ENCODE measurements at regions not wholly inside any gene's neighbourhood (a gene's known extent, or its start where the extent isn't known, plus 50 kb on each side); places are given as distances from the start of the nearest gene placed in this dataset.

- H3K4me3 Mint-ChIP-seq, result no peak overlapping the region
- H3K9me3 Mint-ChIP-seq, result peaks cover 2 to 3% of the 10 kb centered on the region in 2 donors
- no peaks in the 10 kb centered on the region for H3K4me1 Mint-ChIP-seq
- Histone ChIP-seq H3K4me1 (ENCODE audit: control insufficient read depth, insufficient read depth, low read length) (no peaks in the 10 kb centered on the region), H3K36me3 (ENCODE audit: control insufficient read depth, insufficient read depth, low read length) (no peaks in the 10 kb centered on the region), H3K27ac (ENCODE audit: low read length) (no peak overlapping the region), H3K27me3 (ENCODE audit: control insufficient read depth, insufficient read depth, low read length) (no peaks in the 10 kb centered on the region), H3K4me3 (ENCODE audit: low read length) (no peak overlapping the region), H3K9me3 (ENCODE audit: control insufficient read depth, insufficient read depth, low read length) (no peaks in the 10 kb centered on the region)
- WGBS (ENCODE audit: insufficient coverage), result 79% methylated on average over 1 of the region's 1 CpG
- ATAC-seq, result no peak
- no peaks in the 10 kb centered on the region for H3K27me3 Mint-ChIP-seq (ENCODE audit: low read depth in 2 of 2)
- H3K27ac Mint-ChIP-seq, result no peak overlapping the region
- no peak for TF ChIP-seq CTCF (IDR thresholded peaks at IDR 0.05)
- no peak for DNase-seq
- intact Hi-C loops (cut with micrococcal nuclease), result no loop called here
- no peaks in the 10 kb centered on the region for H3K36me3 Mint-ChIP-seq
Observed at GRCh38 chr7:91549878-91550277, 285.6 kb downstream of the FZD1 start.

GRCh38 chr7:91550931-91551330 lies 286.7 kb downstream of the FZD1 start:
- Histone ChIP-seq H3K4me3 (ENCODE audit: low read length) (no peak overlapping the region), H3K9me3 (ENCODE audit: control insufficient read depth, insufficient read depth, low read length) (no peaks in the 10 kb centered on the region), H3K36me3 (ENCODE audit: control insufficient read depth, insufficient read depth, low read length) (no peaks in the 10 kb centered on the region), H3K27ac (ENCODE audit: low read length) (no peak overlapping the region), H3K4me1 (ENCODE audit: control insufficient read depth, insufficient read depth, low read length) (no peaks in the 10 kb centered on the region), H3K27me3 (ENCODE audit: control insufficient read depth, insufficient read depth, low read length) (no peaks in the 10 kb centered on the region)
- DNase-seq (no peak), ATAC-seq (no peak)
- H3K4me1 Mint-ChIP-seq, result no peaks in the 10 kb centered on the region
- peaks cover 0 to 3% of the 10 kb centered on the region in 2 donors for H3K9me3 Mint-ChIP-seq
- H3K4me3 Mint-ChIP-seq, result no peak overlapping the region
- intact Hi-C loops (cut with micrococcal nuclease), result no loop called here
- H3K36me3 Mint-ChIP-seq, result no peaks in the 10 kb centered on the region
- TF ChIP-seq CTCF (IDR thresholded peaks at IDR 0.05), result no peak
- H3K27me3 Mint-ChIP-seq (ENCODE audit: low read depth in 2 of 2), result no peaks in the 10 kb centered on the region
- no peak overlapping the region for H3K27ac Mint-ChIP-seq
- no CpG with 5 or more reads among the region's 1 CpG for WGBS (ENCODE audit: insufficient coverage)

- ATAC-seq, result no peak
- H3K27ac Mint-ChIP-seq, result no peak overlapping the region
- H3K4me1 ChIP-seq (ENCODE audit: control insufficient read depth, insufficient read depth, low read length), result no peaks in the 10 kb centered on the region
- H3K9me3 ChIP-seq (ENCODE audit: control insufficient read depth, insufficient read depth, low read length), result no peaks in the 10 kb centered on the region
- no peaks in the 10 kb centered on the region for H3K27me3 ChIP-seq (ENCODE audit: control insufficient read depth, insufficient read depth, low read length)
- no peak overlapping the region for H3K27ac ChIP-seq (ENCODE audit: low read length)
- peaks cover 0 to 3% of the 10 kb centered on the region in 2 donors for H3K9me3 Mint-ChIP-seq
- H3K4me1 Mint-ChIP-seq, result no peaks in the 10 kb centered on the region
- no peaks in the 10 kb centered on the region for H3K27me3 Mint-ChIP-seq (ENCODE audit: low read depth in 2 of 2)
- no peak overlapping the region for H3K4me3 ChIP-seq (ENCODE audit: low read length)
- H3K36me3 ChIP-seq (ENCODE audit: control insufficient read depth, insufficient read depth, low read length), result no peaks in the 10 kb centered on the region
- no peaks in the 10 kb centered on the region for H3K36me3 Mint-ChIP-seq
- no peak for DNase-seq
- TF ChIP-seq CTCF (IDR thresholded peaks at IDR 0.05), result no peak
- 70% methylated on average over 4 of the region's 5 CpGs for WGBS (ENCODE audit: insufficient coverage)
- intact Hi-C loops (cut with micrococcal nuclease), result no loop called here
- no peak overlapping the region for H3K4me3 Mint-ChIP-seq
Observed at GRCh38 chr7:91551377-91552175, 287.3 kb downstream of the FZD1 start.

- no peaks in the 10 kb centered on the region for H3K4me1 ChIP-seq (ENCODE audit: control insufficient read depth, insufficient read depth, low read length)
- no peaks in the 10 kb centered on the region for H3K27me3 ChIP-seq (ENCODE audit: control insufficient read depth, insufficient read depth, low read length)
- H3K36me3 ChIP-seq (ENCODE audit: control insufficient read depth, insufficient read depth, low read length), result no peaks in the 10 kb centered on the region
- no peak overlapping the region for H3K27ac ChIP-seq (ENCODE audit: low read length)
- H3K4me3 ChIP-seq (ENCODE audit: low read length), result no peak overlapping the region
- no peaks in the 10 kb centered on the region for H3K9me3 ChIP-seq (ENCODE audit: control insufficient read depth, insufficient read depth, low read length)
- H3K9me3 Mint-ChIP-seq, result peaks cover 0 to 9% of the 10 kb centered on the region in 2 donors
- H3K4me3 Mint-ChIP-seq, result no peak overlapping the region
- peak in 1 of 3 donors; percentile 24 for ATAC-seq
- TF ChIP-seq CTCF (IDR thresholded peaks at IDR 0.05), result no peak
- no peak for DNase-seq
- 66% methylated on average over 3 of the region's 3 CpGs for WGBS (ENCODE audit: insufficient coverage)
- H3K4me1 Mint-ChIP-seq, result no peaks in the 10 kb centered on the region
- intact Hi-C loops (cut with micrococcal nuclease), result no loop called here
- H3K27me3 Mint-ChIP-seq (ENCODE audit: low read depth in 2 of 2), result no peaks in the 10 kb centered on the region
- H3K27ac Mint-ChIP-seq, result no peak overlapping the region
- H3K36me3 Mint-ChIP-seq, result no peaks in the 10 kb centered on the region
Observed at GRCh38 chr7:91553410-91553895, 289.2 kb downstream of the FZD1 start.

All from natural killer cell (primary cell).